ENCODE measurements at regions not wholly inside any gene's neighbourhood (a gene's known extent, or its start where the extent isn't known, plus 50 kb on each side); places are given as distances from the start of the nearest gene placed in this dataset.
"Not testable (repeated sequence)": the region's sequence is repeated elsewhere in the genome, so short reads cannot be mapped to it uniquely, and the experiment has no call there.

DNA sequence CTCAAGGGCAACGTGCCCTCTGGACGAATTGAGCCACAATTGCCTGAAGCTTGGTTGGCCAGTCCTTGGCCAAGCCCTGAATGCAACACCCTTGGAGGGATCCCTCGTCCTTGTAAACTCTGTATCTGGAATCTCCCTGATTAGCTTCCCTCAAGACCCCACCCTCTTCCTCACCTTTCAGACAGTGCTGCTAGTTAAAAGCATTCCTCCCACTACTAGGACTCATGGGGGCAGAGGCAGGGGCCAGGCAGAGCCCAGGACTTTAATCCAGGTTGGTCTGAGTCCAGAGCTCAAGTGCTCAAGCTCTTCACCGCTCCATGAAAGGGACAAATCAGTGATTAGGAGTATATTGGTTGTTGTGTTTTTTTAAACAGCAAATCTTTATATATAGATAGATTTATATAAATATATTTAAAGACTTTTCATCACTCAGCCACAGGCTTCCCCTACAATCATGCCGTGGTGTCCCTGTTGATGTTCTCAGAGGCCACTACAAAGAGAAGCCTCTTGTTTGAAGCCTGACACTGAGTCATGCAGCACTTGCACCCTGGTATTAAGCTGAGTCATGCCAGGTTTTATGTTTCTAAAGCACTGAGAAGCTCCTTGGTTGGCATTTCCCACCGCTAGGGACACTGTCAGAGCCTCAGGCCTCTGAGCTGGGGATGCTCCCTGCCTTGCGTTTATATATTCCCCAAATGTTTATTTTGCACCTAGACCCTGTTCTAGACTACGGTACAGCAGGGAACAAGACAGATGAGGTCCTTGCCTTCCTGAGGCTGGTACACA is 53.8 kb upstream of the GSC start:
- DNase-seq, result no peak

- no peak for DNase-seq
These were observed 51.8 kb upstream of the GSC start for GRCh38 chr14:94821705-94822104.

DNA sequence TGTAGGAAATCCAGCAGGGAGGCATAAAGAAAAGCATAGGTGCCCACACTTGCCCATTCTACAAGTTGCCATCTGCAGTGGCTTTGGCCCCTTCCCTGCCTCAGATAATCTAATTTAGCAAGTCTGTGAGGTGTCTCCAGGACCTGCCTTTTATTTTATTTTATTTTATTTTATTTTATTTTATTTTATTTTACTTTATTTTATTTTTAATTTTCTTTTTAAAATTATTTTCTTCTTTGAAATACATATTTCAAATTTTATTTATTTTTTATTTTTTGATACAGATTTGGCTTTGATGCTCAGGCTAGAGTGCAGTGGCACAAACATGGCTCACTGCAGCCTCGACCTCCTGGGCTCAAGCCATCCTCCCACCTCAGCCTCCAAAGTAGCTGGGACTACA is 51.0 kb upstream of the GSC start:
- not testable (repeated sequence) for DNase-seq
